ENCODE measurements at regions not wholly inside any gene's neighbourhood (a gene's known extent, or its start where the extent isn't known, plus 50 kb on each side); places are given as distances from the start of the nearest gene placed in this dataset.

DNA sequence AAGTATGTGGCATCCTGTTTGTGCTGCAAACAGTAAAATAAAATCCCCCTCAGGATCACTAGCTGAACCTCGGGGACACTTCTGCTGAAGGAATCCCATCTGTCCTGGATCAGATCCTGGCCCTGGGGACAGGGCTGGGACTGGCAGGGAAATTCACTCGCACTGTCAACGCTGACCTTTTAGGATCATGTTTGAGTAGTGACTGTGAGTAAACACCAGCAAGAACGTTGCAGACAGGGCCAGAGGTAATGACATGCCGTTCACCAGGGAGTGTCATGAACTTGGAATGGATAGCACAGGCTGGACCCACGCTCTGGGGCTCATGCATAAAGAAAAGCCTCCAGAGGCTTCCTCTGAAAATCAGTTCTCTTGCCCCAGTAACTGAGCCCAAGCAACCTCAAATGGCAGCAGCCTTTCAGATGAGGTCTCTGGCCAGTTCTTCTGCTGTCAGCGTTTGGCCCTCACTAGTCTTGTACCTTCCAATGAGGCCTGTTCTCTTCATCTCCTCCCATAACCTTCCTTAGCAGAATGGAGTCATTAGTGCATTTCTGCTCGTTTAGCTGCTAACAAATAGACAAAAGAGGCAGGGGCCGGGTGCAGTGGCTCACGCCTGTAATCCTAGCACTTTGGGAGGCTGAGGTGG lies 51.0 kb upstream of the BARX2 start:
- DNase-seq (ENCODE audit: low spot score), result peak; percentile 38

DNA sequence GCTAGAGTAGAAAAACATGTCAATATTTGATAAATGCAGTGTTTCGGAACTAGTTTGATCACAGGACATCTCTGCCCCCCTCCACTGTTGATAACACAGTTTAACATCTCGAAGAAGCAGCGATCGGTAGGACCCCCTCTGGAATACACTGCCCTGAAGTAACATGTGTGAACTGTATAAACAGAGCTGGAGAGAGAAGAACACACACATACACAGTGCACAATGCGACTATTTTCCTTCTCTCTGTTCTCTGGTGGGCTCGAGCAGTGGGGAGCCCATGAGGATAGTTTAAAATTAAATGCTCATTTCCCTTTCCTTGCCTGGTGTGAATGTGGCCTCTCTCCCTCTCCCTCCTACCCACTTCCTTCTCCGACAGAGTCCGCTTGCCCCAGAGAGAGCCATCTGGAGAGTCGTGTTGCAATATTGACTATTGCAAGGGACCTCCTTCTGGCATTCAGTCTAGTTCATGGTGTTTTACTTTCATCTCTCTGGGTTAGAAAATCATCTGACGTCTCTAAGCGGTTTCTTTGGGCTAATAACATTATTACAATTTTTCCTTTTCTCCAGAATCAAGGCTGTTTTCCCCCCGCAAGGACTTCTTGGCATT lies 51.6 kb upstream of the BARX2 start:
- peak; percentile 57 for DNase-seq (ENCODE audit: low spot score)

- no peak for DNase-seq (ENCODE audit: low spot score)
Observed at GRCh38 chr11:129322941-129323340, 52.7 kb upstream of the BARX2 start.

DNA sequence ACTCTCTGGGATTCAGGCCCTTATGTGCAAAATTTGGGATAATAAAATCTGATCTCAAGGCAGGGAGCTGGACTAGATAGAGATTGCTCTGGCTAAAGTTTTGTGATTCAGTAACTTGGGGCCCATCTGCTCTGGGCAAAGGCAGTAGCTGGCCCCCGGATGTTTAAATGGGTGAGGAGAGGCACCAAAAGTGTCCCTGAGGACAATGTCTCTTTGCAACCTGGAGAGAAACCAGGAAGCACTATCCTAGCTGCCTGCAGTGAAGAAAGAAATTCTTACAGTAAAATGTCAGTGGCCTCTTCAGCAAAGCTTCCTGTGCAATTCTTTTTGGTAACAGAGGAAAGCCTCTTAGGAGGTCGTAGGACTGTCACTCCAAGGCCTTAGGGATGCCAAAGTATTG lies 54.6 kb upstream of the BARX2 start:
- no peak for DNase-seq (ENCODE audit: low spot score)

DNA sequence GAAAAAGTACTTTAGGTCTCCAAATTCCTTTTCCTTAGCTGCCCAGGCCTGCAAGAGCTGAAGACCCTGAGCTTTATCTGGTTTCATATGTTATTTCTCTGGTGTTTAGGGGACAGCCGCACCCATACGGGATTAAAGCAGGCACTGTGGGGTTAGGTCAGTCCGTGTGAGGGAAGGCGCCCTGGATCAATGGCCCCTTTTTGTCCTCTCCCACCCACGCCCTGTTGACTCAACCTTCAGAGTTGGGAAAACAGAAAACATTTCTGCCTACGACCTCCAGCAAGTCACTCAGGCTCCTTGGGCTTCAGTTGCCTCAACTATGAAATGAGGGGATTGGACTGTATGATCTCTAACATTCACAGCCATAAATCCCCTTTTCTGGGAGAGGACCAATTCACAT lies 55.2 kb upstream of the BARX2 start:
- no peak for DNase-seq (ENCODE audit: low spot score)

DNA sequence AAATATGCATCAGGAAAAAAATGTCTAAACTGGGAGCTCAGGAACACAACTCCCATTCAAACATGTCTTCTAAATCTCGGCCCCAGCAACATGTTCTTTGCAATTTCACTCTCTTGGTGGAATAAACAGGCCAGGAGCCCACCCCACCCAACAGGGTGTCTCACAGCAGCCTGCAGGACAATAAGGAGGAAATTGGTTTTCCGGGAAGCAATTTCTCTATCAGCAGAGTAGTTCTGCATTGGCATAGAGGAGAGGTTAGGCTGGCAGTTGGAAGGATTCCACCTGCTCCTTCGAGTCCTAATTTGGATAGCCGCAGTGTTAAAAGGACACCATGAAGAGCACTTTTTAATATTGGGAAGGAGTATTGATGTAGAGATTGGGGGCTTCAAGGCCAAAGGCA lies 55.9 kb upstream of the BARX2 start:
- no peak for DNase-seq (ENCODE audit: low spot score)

DNA sequence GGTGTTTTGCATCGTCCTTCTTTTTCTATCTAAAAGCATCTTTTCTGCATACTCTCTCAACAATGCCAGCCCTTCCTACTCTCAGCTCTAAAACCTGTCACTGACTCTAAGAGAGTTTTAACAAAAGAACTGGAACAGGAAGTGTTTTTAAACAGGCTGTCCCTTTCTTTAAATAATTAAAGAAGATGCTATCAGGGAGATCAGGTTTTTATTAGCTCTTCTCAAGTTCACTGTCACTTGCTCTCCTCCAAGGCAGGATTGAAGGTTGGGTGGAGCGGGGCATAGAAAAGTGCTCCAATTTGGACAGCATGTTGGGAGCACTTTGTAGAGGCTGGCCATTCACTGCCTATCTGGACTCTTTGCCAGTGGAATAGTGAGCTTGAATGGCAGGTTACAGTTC lies 56.4 kb upstream of the BARX2 start:
- DNase-seq (ENCODE audit: low spot score), result no peak

DNA sequence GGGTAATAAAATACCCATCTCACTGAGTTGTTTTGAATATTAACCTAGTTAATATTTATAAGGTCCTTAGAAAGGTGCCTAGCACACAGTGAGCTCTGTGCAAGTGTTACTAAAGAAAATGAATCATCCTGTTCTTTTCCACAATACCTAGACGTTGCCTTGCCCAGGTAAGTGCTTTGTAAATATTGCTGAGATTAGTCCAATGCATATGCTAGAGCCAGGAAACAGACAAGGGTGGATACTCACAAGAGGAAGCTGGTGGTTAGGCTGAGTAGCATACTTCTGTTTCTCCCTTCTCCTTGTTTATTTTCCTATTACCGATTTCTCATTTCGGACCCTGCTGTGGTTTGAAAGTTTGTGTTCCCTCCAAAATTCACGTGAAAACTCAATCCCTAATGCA lies 58.1 kb upstream of the BARX2 start:
- DNase-seq (ENCODE audit: low spot score), result no peak

- DNase-seq (ENCODE audit: low spot score), result no peak
Observed at GRCh38 chr11:129316781-129317180, 58.9 kb upstream of the BARX2 start.

GRCh38 chr11:129315781-129316579 lies 59.7 kb upstream of the BARX2 start:
- DNase-seq (ENCODE audit: low spot score), result no peak

DNA sequence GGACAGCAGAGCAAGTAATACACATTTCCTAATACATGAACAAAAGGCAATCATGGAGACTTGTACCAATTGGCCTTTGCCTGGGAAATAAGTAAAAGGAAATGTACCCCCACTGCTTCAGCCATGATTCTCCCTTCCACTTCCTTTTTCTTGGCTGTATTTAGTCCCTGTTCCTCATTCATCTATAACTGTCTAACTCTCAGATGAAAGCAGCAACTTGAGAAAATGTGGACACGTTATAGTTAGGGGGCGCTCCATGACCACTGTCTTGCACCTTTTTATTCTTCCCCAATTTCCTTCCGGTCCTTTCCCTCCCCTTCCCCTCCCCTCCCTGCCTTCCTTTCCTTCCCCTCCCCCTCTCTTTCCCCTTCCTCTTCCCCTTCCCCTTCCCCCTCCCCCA lies 61.3 kb upstream of the BARX2 start:
- no peak for DNase-seq (ENCODE audit: low spot score)

DNA sequence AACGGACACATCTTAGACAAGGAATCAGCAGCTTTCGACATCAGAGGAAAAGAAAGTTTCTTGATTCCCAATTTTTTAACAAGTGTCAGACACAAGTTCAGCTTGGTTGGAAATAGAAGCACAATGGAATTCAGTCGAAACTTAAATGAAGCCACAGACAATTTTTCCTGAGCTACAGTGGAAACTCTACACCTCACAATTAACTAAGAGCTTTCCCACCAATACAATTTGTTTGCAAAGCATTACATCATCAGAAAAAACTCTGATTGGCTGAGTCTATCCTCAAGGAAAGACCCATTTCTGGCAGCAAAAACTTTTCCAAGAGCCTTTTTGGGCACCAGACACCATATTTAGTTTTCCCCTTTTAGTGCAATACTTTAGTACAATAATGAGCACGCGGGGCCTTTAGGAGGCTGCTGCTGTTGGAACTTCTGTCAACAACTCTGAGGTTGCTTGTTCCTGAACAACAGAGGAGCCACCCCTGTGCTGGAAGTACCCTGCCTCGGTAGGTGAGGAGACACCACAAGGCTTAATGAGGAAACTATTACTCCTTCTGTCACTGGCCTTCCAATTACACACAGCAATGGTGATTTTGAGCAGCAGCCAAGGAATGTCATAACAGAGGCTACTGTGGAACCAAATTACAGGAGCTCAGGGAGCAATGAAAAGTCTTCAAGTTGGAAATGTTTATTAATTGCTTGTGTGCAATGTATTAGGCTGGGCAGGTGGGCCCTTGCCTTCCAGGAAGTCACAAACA lies 61.9 kb upstream of the BARX2 start:
- DNase-seq (ENCODE audit: low spot score), result peak; percentile 19

- no peak for DNase-seq (ENCODE audit: low spot score)
Observed at GRCh38 chr11:129312730-129313503, 62.7 kb upstream of the BARX2 start.

GRCh38 chr11:129308241-129308865 lies 67.3 kb upstream of the BARX2 start:
- no peak for DNase-seq (ENCODE audit: low spot score)

GRCh38 chr11:129307162-129307561 lies 68.5 kb upstream of the BARX2 start:
- no peak for DNase-seq (ENCODE audit: low spot score)

- no peak for DNase-seq (ENCODE audit: low spot score)
Observed at GRCh38 chr11:129302386-129303101, 73.1 kb upstream of the BARX2 start.

GRCh38 chr11:129300099-129300498 lies 75.5 kb upstream of the BARX2 start:
- DNase-seq (ENCODE audit: low spot score), result no peak

DNA sequence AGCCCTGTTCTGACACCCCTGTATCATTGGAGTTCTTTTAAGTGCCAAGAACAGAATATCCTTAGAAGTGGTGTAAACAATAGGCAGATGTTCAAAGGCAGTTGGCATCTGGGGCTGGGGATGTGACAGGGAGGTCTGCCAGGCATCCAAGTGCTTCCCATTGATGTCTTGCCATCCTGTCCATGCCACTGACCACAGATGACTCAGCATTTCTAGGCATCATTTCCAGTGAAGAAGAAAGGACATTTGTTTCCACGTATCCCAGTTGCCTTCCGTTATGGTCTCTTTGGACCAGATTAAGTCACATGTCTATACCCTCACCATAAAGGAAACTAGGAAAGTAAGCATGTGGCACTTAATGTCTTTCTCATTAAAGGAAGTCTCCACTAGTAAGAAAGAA lies 76.7 kb upstream of the BARX2 start:
- no peak for DNase-seq (ENCODE audit: low spot score)

DNA sequence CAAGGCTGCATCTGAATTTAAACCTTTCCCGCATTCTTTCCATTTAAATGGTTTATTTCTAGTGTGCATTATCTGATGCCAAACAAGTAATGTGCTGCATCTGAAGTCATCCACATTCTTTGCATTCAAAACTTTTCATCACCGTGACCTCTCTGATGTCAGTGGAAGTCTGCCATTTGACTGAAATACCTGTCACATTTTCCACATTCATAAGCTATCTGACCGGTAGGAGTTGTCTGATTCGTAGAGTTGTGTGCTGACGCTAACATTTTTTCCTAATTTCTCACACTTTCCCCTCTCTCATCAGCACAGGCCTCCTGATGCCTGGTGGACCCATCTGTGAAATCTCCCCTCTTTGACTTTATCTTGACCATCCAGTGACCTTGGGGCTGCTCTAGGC lies 79.9 kb upstream of the BARX2 start:
- no peak for DNase-seq (ENCODE audit: low spot score)

- no peak for DNase-seq (ENCODE audit: low spot score)
Observed at GRCh38 chr11:129292771-129293170, 82.9 kb upstream of the BARX2 start.

- no peak for DNase-seq (ENCODE audit: low spot score)
Observed at GRCh38 chr11:129292092-129292491, 83.6 kb upstream of the BARX2 start.
